Osteocyte (in vitro differentiated cells): ENCODE measurements at regions not wholly inside any gene's neighbourhood (a gene's known extent, or its start where the extent isn't known, plus 50 kb on each side); places are given as distances from the start of the nearest gene placed in this dataset.

Experiments
- DNase-seq: peaks from one replicate; pipeline ENCODE4 v3.0.0; 2021; ENCODE audit warnings: mixed read lengths; ENCODE audit not compliant: unreplicated experiment; ENCODE audit errors: extremely low spot score
- H3K27ac Mint-ChIP-seq: one replicate; pipeline ENCODE4 v1.8.0; 2021; ENCODE audit warnings: mild to moderate bottlenecking, mixed read lengths; ENCODE audit not compliant: unreplicated experiment
- H3K27me3 Mint-ChIP-seq: one replicate; pipeline ENCODE4 v1.8.0; 2021; ENCODE audit warnings: mixed read lengths; ENCODE audit not compliant: unreplicated experiment
- H3K36me3 Mint-ChIP-seq: one replicate; pipeline ENCODE4 v1.8.0; 2021; ENCODE audit warnings: mixed read lengths; ENCODE audit not compliant: unreplicated experiment
- H3K4me1 Mint-ChIP-seq: one replicate; pipeline ENCODE4 v1.8.0; 2021; ENCODE audit warnings: mixed read lengths; ENCODE audit not compliant: unreplicated experiment
- H3K4me3 Mint-ChIP-seq: one replicate; pipeline ENCODE4 v1.8.0; 2021; ENCODE audit warnings: mild to moderate bottlenecking, moderate library complexity, mixed read lengths; ENCODE audit not compliant: unreplicated experiment
- H3K9me3 Mint-ChIP-seq: one replicate; pipeline ENCODE4 v1.8.0; 2021; ENCODE audit warnings: mixed read lengths; ENCODE audit not compliant: unreplicated experiment
- CTCF ChIP-seq: fragments of 200-600 bp; sonication (generic); IDR thresholded peaks from 2 replicates; pipeline ENCODE4 v1.5.0; 2021; ENCODE audit warnings: antibody characterized with exemption, mild to moderate bottlenecking, moderate library complexity

DNA sequence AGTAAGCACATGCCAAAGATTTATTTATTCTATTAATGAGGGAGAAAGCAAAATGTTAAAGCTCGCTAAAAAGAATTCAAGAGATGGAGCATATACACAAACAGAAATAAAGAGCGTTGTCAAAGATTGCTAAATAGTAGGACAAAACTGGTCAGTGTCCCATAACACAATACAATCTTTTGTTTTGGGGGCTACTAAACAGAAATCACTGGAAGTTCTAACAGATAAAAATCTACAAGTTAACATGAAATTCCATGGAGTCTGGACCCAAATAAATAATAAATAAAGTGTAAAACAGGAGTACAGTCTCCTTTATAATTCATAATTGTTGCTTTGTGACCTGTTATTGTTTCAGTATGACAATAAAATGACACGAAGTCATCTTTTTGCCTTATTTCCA, 115.2 kb upstream of the CNTNAP4 start:
- Mint-ChIP-seq H3K27me3 (no peaks in the 10 kb centered on the region), H3K9me3 (no peaks in the 10 kb centered on the region), H3K4me3 (no peak overlapping the region), H3K27ac (no peak overlapping the region), H3K36me3 (no peaks in the 10 kb centered on the region), H3K4me1 (no peaks in the 10 kb centered on the region)
- DNase-seq, result no peak
- TF ChIP-seq CTCF, result no peak

- no peak for DNase-seq
- no peaks in the 10 kb centered on the region for H3K4me1 Mint-ChIP-seq
- TF ChIP-seq CTCF, result no peak
- no peaks in the 10 kb centered on the region for H3K36me3 Mint-ChIP-seq
- no peak overlapping the region for H3K4me3 Mint-ChIP-seq
- H3K27ac Mint-ChIP-seq, result no peak overlapping the region
- H3K9me3 Mint-ChIP-seq, result peaks cover under 1% of the 10 kb centered on the region
- H3K27me3 Mint-ChIP-seq, result no peaks in the 10 kb centered on the region
Measured at GRCh38 chr16:76164970-76165558, 112.1 kb upstream of the CNTNAP4 start.

GRCh38 chr16:76175718-76176117, 101.5 kb upstream of the CNTNAP4 start:
- Mint-ChIP-seq H3K9me3 (peaks cover 28% of the 10 kb centered on the region), H3K36me3 (no peaks in the 10 kb centered on the region), H3K27me3 (no peaks in the 10 kb centered on the region), H3K4me1 (no peaks in the 10 kb centered on the region), H3K27ac (no peak overlapping the region), H3K4me3 (no peak overlapping the region)
- no peak for TF ChIP-seq CTCF
- no peak for DNase-seq

DNA sequence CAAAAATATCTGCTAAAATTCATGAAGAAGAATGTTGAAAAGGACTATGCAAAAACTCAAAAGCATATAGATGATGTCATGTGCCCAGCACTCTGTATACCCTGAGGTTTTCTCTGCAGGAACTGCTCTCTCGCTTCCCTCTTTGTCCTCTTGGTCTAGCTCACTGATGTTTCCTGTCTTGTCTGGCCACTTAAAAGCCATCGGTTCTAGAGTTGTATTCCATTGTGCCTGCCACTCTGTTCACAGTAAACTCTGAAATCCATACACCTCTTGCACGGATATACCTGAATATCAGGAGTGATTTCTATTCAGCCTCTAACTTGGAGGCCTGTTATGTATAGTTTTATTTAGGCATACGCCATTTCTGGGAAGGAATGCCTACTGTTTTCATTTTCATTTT, 101.0 kb upstream of the CNTNAP4 start:
- no peak for TF ChIP-seq CTCF
- H3K27me3 Mint-ChIP-seq, result no peaks in the 10 kb centered on the region
- no peak overlapping the region for H3K4me3 Mint-ChIP-seq
- H3K27ac Mint-ChIP-seq, result no peak overlapping the region
- no peaks in the 10 kb centered on the region for H3K36me3 Mint-ChIP-seq
- DNase-seq, result no peak
- peaks cover 25% of the 10 kb centered on the region for H3K9me3 Mint-ChIP-seq
- H3K4me1 Mint-ChIP-seq, result no peaks in the 10 kb centered on the region

GRCh38 chr16:76176616-76177015, 100.6 kb upstream of the CNTNAP4 start:
- no peaks in the 10 kb centered on the region for H3K27me3 Mint-ChIP-seq
- H3K9me3 Mint-ChIP-seq, result peaks cover 21% of the 10 kb centered on the region
- no peak for DNase-seq
- H3K4me1 Mint-ChIP-seq, result no peaks in the 10 kb centered on the region
- H3K4me3 Mint-ChIP-seq, result no peak overlapping the region
- H3K36me3 Mint-ChIP-seq, result no peaks in the 10 kb centered on the region
- no peak overlapping the region for H3K27ac Mint-ChIP-seq
- TF ChIP-seq CTCF, result no peak
